ENCODE measurements at regions not wholly inside any gene's neighbourhood (a gene's known extent, or its start where the extent isn't known, plus 50 kb on each side); places are given as distances from the start of the nearest gene placed in this dataset.

DNA sequence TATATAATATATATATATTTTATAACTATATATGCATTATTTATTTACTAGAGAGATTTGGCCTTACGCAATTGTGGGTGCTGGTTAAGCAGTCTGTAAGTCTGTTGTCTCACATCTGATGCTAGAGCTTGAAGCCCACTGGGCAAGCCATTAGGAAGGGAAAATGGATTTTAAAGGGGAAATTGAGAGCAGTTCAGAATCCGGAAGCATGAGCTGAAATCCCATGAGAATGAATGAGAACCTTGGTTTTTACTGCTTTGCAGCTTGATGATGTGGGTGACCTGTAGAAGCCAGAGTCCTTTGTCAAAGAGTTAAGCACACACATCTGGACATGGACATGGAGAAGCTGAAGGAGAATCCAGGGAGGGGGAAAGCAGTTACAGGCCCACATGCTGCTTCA lies 220.8 kb upstream of the DAB1 start:
- H3K4me1 ChIP-seq (ENCODE audit: control insufficient read depth, insufficient read depth, low read length), result no peaks in the 10 kb centered on the region
- no peak overlapping the region for H3K4me2 ChIP-seq (ENCODE audit: control insufficient read depth, insufficient read depth)
- H3K27ac ChIP-seq (ENCODE audit: control insufficient read depth, insufficient read depth), result no peak overlapping the region
- BruUV-seq (replicated peaks), result no TSS peak
- H3K9ac ChIP-seq (ENCODE audit: control insufficient read depth, insufficient read depth, low read length), result no peak overlapping the region
- H3K27me3 ChIP-seq (replicated peaks in 1 of 2; ENCODE audit: control insufficient read depth in 2 of 2, insufficient read depth in 2 of 2, low read length in 1 of 2), result no peaks in the 10 kb centered on the region; a peak in 1 of 4 replicates
- intact Hi-C loops (cut with micrococcal nuclease; ENCODE audit: unreplicated experiment), result no loop called here
- no peak overlapping the region for H2AFZ ChIP-seq (ENCODE audit: control insufficient read depth, low read depth, low read length)
- DNase-seq (ENCODE audit: low read depth, low spot score) (no peak), ATAC-seq (no peak), FAIRE-seq (no peak)
- ChIA-PET POLR2A (no interaction called here), SMC1A (ENCODE audit: uncharacterized antibody, unreplicated experiment) (interaction anchor here (1.0 to 1.2 kb wide), 2 partner anchors 17 to 20 kb away, joined by 3 read pairs; no protein-coding TSS in a partner anchor), RAD21 (ENCODE audit: unreplicated experiment) (no interaction called here), CTCF (no interaction called here)
- H4K20me1 ChIP-seq (ENCODE audit: control insufficient read depth, insufficient read depth), result no peaks in the 10 kb centered on the region
- 50% methylated on average over 2 of the region's 2 CpGs for WGBS (ENCODE audit: insufficient coverage, insufficient replicate concordance, low lambda C conversion rate, missing lambda C conversion rate)
- H3K4me3 ChIP-seq, result no peak overlapping the region
- in situ Hi-C loops (cut with MboI), result no loop called here
- H3K79me2 ChIP-seq (ENCODE audit: control insufficient read depth, insufficient read depth, low read length), result no peaks in the 10 kb centered on the region
- no peaks in the 10 kb centered on the region for H3K36me3 ChIP-seq (ENCODE audit: control insufficient read depth in 2 of 2, insufficient read depth in 2 of 2, low read length in 1 of 2)
- no peak for TF ChIP-seq GABPA (IDR thresholded peaks at IDR 0.05; ENCODE audit: low read depth)
- TF ChIP-seq ZNF24 (IDR thresholded peaks at IDR 0.05), result no peak
- no peak for TF ChIP-seq ETV6 (conservative IDR thresholded peaks at IDR 0.05 in 1 of 2, IDR thresholded peaks at IDR 0.05 in 1 of 2; ENCODE audit: borderline replicate concordance in 1 of 2, low read depth in 1 of 2)
- TF ChIP-seq EZH2 (IDR thresholded peaks at IDR 0.05; ENCODE audit: borderline replicate concordance, control insufficient read depth, low read depth, low read length), result no peak
- TF ChIP-seq RB1 (IDR thresholded peaks at IDR 0.05; ENCODE audit: borderline replicate concordance), result no peak
- no peak for TF ChIP-seq FOS (IDR thresholded peaks at IDR 0.05; ENCODE audit: borderline replicate concordance, extremely low read depth, insufficient read length)
- TF ChIP-seq MEF2B (IDR thresholded peaks at IDR 0.05; ENCODE audit: partially characterized antibody, poor library complexity, severe bottlenecking), result no peak
- no peaks in the 10 kb centered on the region for H3K9me3 ChIP-seq (replicated peaks; ENCODE audit: control insufficient read depth, insufficient read depth, low read length)

DNA sequence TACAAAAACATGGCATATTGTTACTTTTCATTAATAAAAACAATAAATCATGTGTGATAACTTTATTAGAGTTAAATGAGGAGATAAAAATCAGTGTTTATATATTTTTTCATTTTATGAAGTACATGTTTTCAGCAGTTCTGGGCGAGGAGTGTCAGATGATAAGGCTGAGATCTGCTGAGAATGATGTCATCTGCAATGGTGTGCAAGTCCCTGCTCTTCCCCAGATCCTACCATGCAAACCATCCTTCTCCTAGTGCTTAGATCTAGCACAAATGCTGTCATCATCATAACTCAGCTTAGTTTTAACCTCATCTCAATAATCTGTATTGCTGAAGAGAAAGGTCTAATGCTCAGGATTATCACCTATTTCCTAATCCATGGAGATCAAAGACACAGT lies 214.4 kb upstream of the DAB1 start:
- SMC1A ChIA-PET (ENCODE audit: uncharacterized antibody, unreplicated experiment), result no interaction called here
- in situ Hi-C loops (cut with MboI) (no loop called here), intact Hi-C loops (cut with micrococcal nuclease; ENCODE audit: unreplicated experiment) (no loop called here)
- H3K27me3 ChIP-seq (replicated peaks in 1 of 2; ENCODE audit: control insufficient read depth in 2 of 2, insufficient read depth in 2 of 2, low read length in 1 of 2), result no peaks in the 10 kb centered on the region; a peak in 1 of 4 replicates
- no TSS peak for BruUV-seq (replicated peaks)
- H3K27ac ChIP-seq (ENCODE audit: control insufficient read depth, insufficient read depth), result no peak overlapping the region
- no peak overlapping the region for H3K4me3 ChIP-seq
- POLR2A ChIA-PET, result no interaction called here
- 0% methylated on average over 1 of the region's 1 CpG for WGBS (ENCODE audit: insufficient coverage, insufficient replicate concordance, low lambda C conversion rate, missing lambda C conversion rate)
- FAIRE-seq (no peak), ATAC-seq (no peak), DNase-seq (ENCODE audit: low read depth, low spot score) (no peak)
- H3K9ac ChIP-seq (ENCODE audit: control insufficient read depth, insufficient read depth, low read length), result no peak overlapping the region
- RAD21 ChIA-PET (ENCODE audit: unreplicated experiment), result no interaction called here
- H4K20me1 ChIP-seq (ENCODE audit: control insufficient read depth, insufficient read depth), result no peaks in the 10 kb centered on the region
- CTCF ChIA-PET, result no interaction called here
- H3K79me2 ChIP-seq (ENCODE audit: control insufficient read depth, insufficient read depth, low read length), result no peaks in the 10 kb centered on the region
- no peaks in the 10 kb centered on the region for H3K4me1 ChIP-seq (ENCODE audit: control insufficient read depth, insufficient read depth, low read length)
- no peaks in the 10 kb centered on the region for H3K36me3 ChIP-seq (ENCODE audit: control insufficient read depth in 2 of 2, insufficient read depth in 2 of 2, low read length in 1 of 2)
- no peak overlapping the region for H3K4me2 ChIP-seq (ENCODE audit: control insufficient read depth, insufficient read depth)
- H3K9me3 ChIP-seq (replicated peaks; ENCODE audit: control insufficient read depth, insufficient read depth, low read length), result no peaks in the 10 kb centered on the region
- no peak overlapping the region for H2AFZ ChIP-seq (ENCODE audit: control insufficient read depth, low read depth, low read length)
- no peak for TF ChIP-seq PML (IDR thresholded peaks at IDR 0.05; ENCODE audit: low read length)
- no peak for TF ChIP-seq CHD1 (IDR thresholded peaks at IDR 0.05; ENCODE audit: low read depth, low read length)
- TF ChIP-seq BACH1 (IDR thresholded peaks at IDR 0.05; ENCODE audit: borderline replicate concordance), result no peak
- TF ChIP-seq SP1 (IDR thresholded peaks at IDR 0.05; ENCODE audit: low read depth, low read length), result no peak
- TF ChIP-seq, protein P1, sequence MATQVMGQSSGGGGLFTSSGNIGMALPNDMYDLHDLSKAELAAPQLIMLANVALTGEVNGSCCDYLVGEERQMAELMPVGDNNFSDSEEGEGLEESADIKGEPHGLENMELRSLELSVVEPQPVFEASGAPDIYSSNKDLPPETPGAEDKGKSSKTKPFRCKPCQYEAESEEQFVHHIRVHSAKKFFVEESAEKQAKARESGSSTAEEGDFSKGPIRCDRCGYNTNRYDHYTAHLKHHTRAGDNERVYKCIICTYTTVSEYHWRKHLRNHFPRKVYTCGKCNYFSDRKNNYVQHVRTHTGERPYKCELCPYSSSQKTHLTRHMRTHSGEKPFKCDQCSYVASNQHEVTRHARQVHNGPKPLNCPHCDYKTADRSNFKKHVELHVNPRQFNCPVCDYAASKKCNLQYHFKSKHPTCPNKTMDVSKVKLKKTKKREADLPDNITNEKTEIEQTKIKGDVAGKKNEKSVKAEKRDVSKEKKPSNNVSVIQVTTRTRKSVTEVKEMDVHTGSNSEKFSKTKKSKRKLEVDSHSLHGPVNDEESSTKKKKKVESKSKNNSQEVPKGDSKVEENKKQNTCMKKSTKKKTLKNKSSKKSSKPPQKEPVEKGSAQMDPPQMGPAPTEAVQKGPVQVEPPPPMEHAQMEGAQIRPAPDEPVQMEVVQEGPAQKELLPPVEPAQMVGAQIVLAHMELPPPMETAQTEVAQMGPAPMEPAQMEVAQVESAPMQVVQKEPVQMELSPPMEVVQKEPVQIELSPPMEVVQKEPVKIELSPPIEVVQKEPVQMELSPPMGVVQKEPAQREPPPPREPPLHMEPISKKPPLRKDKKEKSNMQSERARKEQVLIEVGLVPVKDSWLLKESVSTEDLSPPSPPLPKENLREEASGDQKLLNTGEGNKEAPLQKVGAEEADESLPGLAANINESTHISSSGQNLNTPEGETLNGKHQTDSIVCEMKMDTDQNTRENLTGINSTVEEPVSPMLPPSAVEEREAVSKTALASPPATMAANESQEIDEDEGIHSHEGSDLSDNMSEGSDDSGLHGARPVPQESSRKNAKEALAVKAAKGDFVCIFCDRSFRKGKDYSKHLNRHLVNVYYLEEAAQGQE (IDR thresholded peaks at IDR 0.05; ENCODE audit: low read depth, low read length), result no peak
- TF ChIP-seq CBX5 (IDR thresholded peaks at IDR 0.05; ENCODE audit: low read depth), result no peak
- TF ChIP-seq GATAD2B (conservative IDR thresholded peaks at IDR 0.05; ENCODE audit: low read depth), result no peak
- no peak for TF ChIP-seq BCL11A (IDR thresholded peaks at IDR 0.05; ENCODE audit: low read depth, low read length)
- no peak for TF ChIP-seq ZNF384 (IDR thresholded peaks at IDR 0.05; ENCODE audit: borderline replicate concordance, low read depth, low read length)
- TF ChIP-seq CREB1 (IDR thresholded peaks at IDR 0.05; ENCODE audit: low read depth), result no peak

Measured in GM12878 (cell line).